Upper lobe of left lung (tissue), 6 donors: ENCODE measurements at regions not wholly inside any gene's neighbourhood (a gene's known extent, or its start where the extent isn't known, plus 50 kb on each side); places are given as distances from the start of the nearest gene placed in this dataset.
"Not testable (repeated sequence)": the region's sequence is repeated elsewhere in the genome, so short reads cannot be mapped to it uniquely, and the experiment has no call there.

Experiments used
- ATAC-seq, 2 donors: fragments of 200-7000 bp; cut with Tn5 transposase; one replicate each; pipeline ENCODE4 v1.9.1; 2022; ENCODE audit warnings: mild to moderate bottlenecking in 2 of 2, moderate library complexity in 2 of 2; ENCODE audit not compliant: low FRiP score in 2 of 2
- DNase-seq, 2 donors: peaks; one replicate each; pipeline ENCODE4 v3.0.0-alpha.2; 2019 to 2020
- H3K27ac ChIP-seq, 4 donors: fragments of 200-600 bp; sonication (generic); one replicate each; pipeline ENCODE4 v1.5.1; 2016 to 2019
- H3K27me3 ChIP-seq, 4 donors: fragments of 200-600 bp; sonication (generic); one replicate each; pipeline ENCODE4 v1.5.1; 2017 to 2019
- H3K36me3 ChIP-seq, 4 donors: fragments of 200-600 bp; sonication (generic); one replicate each; pipeline ENCODE4 v1.5.1; 2016 to 2019
- H3K4me1 ChIP-seq, 4 donors: fragments of 200-600 bp; sonication (generic); one replicate each; pipeline ENCODE4 v1.5.1; 2018 to 2019
- H3K4me3 ChIP-seq, 4 donors: fragments of 200-600 bp; sonication (generic); one replicate each; pipeline ENCODE4 v1.5.1; 2017 to 2019; ENCODE audit warnings: mild to moderate bottlenecking in 2 of 4, moderate library complexity in 1 of 4
- H3K9me3 ChIP-seq, 4 donors: fragments of 200-600 bp; sonication (generic); one replicate each; pipeline ENCODE4 v1.5.1; 2018 to 2019
- CTCF ChIP-seq, 6 experiments: fragments of 450-650 bp in 4 of 6; fragments of 200-600 bp in 2 of 6; sonication (generic) in 2 of 6; IDR thresholded peaks; one replicate each; pipeline ENCODE4 v1.5.1; 2016 to 2019; ENCODE audit warnings: antibody characterized with exemption in 6 of 6
- EP300 ChIP-seq, 4 donors: sonication (generic); formaldehyde crosslinking; IDR thresholded peaks; one replicate each; pipeline ENCODE4 v1.5.1; 2017; ENCODE audit warnings: antibody characterized with exemption in 4 of 4, control low read depth in 2 of 4
- POLR2A ChIP-seq, 4 donors: fragments of 450-650 bp; IDR thresholded peaks; one replicate each; pipeline ENCODE4 v1.5.1; 2016 to 2017; ENCODE audit warnings: antibody characterized with exemption in 4 of 4, mild to moderate bottlenecking in 2 of 4
- POLR2AphosphoS5 ChIP-seq, 2 donors: sonication (generic); formaldehyde crosslinking; IDR thresholded peaks; one replicate each; pipeline ENCODE4 v1.5.1; 2017; ENCODE audit warnings: antibody characterized with exemption in 2 of 2
- WGBS, 2 donors: methylation state at CpG; one replicate each; pipeline ENCODE4 v1.1.5; 2017 to 2018; 5-methylcytosine and 5-hydroxymethylcytosine counted together
- donor health status: DM: no; HTN: no; CAD: no; lungs with moderate emphysema.
- donor health status: DM: no; HTN: yes; CAD: no; lungs with severe emphysema.

- 68 to 84% methylated on average over 2 of the region's 2 CpGs for WGBS, 2 donors
- Histone ChIP-seq H3K36me3 (no peaks in the 10 kb centered on the region), H3K27me3 (no peaks in the 10 kb centered on the region), H3K4me3 (no peak overlapping the region), H3K27ac (no peak overlapping the region), H3K9me3 (no peaks in the 10 kb centered on the region), H3K4me1 (no peaks in the 10 kb centered on the region)
- DNase-seq = no peak
- no peak for ATAC-seq
- no peak for TF ChIP-seq CTCF (IDR thresholded peaks at IDR 0.05)
- TF ChIP-seq EP300 (IDR thresholded peaks at IDR 0.05) = no peak
- no peak for TF ChIP-seq POLR2AphosphoS5 (IDR thresholded peaks at IDR 0.05)
- no peak for TF ChIP-seq POLR2A (IDR thresholded peaks at IDR 0.05)
Measured at GRCh38 chr2:116317111-116317510, 1497.4 kb upstream of the DDX18 start.

- H3K27ac ChIP-seq, ATAC-seq: not testable (repeated sequence)
Measured at GRCh38 chr2:116318551-116318950, 1495.9 kb upstream of the DDX18 start.

GRCh38 chr2:116319001-116319400, 1495.5 kb upstream of the DDX18 start:
- Histone ChIP-seq H3K27ac (no peak overlapping the region), H3K4me1 (no peaks in the 10 kb centered on the region), H3K9me3 (no peaks in the 10 kb centered on the region), H3K27me3 (no peaks in the 10 kb centered on the region), H3K4me3 (no peak overlapping the region), H3K36me3 (no peaks in the 10 kb centered on the region)
- TF ChIP-seq POLR2AphosphoS5 (IDR thresholded peaks at IDR 0.05) (no peak), CTCF (IDR thresholded peaks at IDR 0.05) (no peak), EP300 (IDR thresholded peaks at IDR 0.05) (no peak), POLR2A (IDR thresholded peaks at IDR 0.05) (no peak)
- WGBS, 2 donors = 29 to 30% methylated on average over 1 of the region's 1 CpG
- no peak for ATAC-seq
- no peak for DNase-seq

More at GRCh38 chr2:116318551-116318950, 1495.9 kb upstream of the DDX18 start:
- WGBS, 2 donors = 82 to 84% methylated on average over 8 of the region's 8 CpGs
- H3K4me3 ChIP-seq, DNase-seq, H3K27me3 ChIP-seq, H3K9me3 ChIP-seq, H3K36me3 ChIP-seq, H3K4me1 ChIP-seq: not testable (repeated sequence)

- H3K4me1 ChIP-seq = no peaks in the 10 kb centered on the region
- TF ChIP-seq POLR2A (IDR thresholded peaks at IDR 0.05) (no peak), EP300 (IDR thresholded peaks at IDR 0.05) (no peak), POLR2AphosphoS5 (IDR thresholded peaks at IDR 0.05) (no peak), CTCF (IDR thresholded peaks at IDR 0.05) (no peak)
Measured at GRCh38 chr2:116319935-116320334, 1494.6 kb upstream of the DDX18 start.

GRCh38 chr2:116329280-116329679, 1485.2 kb upstream of the DDX18 start:
- Histone ChIP-seq H3K9me3 (no peaks in the 10 kb centered on the region), H3K36me3 (no peaks in the 10 kb centered on the region), H3K27me3 (no peaks in the 10 kb centered on the region), H3K4me1 (no peaks in the 10 kb centered on the region), H3K4me3 (no peak overlapping the region), H3K27ac (no peak overlapping the region)
- DNase-seq = no peak
- TF ChIP-seq CTCF (IDR thresholded peaks at IDR 0.05) (no peak), EP300 (IDR thresholded peaks at IDR 0.05) (no peak), POLR2A (IDR thresholded peaks at IDR 0.05) (no peak), POLR2AphosphoS5 (IDR thresholded peaks at IDR 0.05) (no peak)
- ATAC-seq = no peak
- 71 to 83% methylated on average over 3 of the region's 3 CpGs for WGBS, 2 donors

More at GRCh38 chr2:116319935-116320334, 1494.6 kb upstream of the DDX18 start:
- H3K36me3 ChIP-seq = no peaks in the 10 kb centered on the region
- no peak overlapping the region for H3K4me3 ChIP-seq
- no peaks in the 10 kb centered on the region for H3K9me3 ChIP-seq
- DNase-seq = no peak
- ATAC-seq = no peak
- H3K27ac ChIP-seq = no peak overlapping the region
- no peaks in the 10 kb centered on the region for H3K27me3 ChIP-seq
